Dedifferentiated amniotic fluid mesenchymal stem cell (primary cell): ENCODE measurements at regions not wholly inside any gene's neighbourhood (a gene's known extent, or its start where the extent isn't known, plus 50 kb on each side); places are given as distances from the start of the nearest gene placed in this dataset.

Source experiments
- DNase-seq: peaks from one replicate; pipeline ENCODE4 v3.0.0-alpha.2; 2016; ENCODE audit errors: extremely low spot score

DNA sequence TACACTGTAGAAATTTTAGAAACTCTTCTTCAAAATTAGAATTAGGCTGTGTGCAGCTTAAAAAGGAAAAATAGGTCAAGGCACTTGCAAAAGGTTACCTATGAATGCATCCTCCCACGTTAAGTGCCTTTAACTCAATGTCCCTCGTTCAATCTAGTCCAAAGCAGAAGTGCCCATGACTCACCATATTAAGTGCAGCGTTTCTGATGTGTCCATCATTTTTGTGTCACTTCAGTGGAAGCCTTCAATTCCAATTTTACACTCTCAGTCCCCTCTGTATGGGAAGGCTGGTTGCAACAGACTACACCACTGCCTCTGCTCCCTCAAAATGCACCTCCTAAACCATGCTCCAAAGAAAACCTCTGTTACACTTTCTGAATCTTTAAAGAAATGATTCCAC is 53.4 kb downstream of the FOXB1 start:
- DNase-seq, result no peak

DNA sequence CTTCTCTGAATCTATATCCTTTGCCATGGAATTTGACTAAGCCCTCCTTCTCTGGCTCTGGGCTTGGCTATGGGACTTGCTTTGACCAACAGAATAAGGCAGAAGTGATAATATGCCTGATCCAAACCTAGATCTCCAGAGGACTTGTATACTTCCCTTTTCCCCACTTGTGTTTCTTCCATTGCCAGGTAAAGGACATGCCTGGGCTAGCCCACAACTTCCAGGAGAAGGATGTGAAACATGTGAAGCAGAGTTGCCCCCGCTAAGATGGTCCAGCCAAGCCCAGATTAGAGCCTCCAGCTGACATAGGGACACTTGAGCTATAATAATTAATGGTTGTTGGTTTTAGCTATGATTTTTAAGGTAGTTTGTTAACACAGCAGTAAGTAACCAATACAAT is 55.1 kb downstream of the FOXB1 start:
- DNase-seq, result no peak

DNA sequence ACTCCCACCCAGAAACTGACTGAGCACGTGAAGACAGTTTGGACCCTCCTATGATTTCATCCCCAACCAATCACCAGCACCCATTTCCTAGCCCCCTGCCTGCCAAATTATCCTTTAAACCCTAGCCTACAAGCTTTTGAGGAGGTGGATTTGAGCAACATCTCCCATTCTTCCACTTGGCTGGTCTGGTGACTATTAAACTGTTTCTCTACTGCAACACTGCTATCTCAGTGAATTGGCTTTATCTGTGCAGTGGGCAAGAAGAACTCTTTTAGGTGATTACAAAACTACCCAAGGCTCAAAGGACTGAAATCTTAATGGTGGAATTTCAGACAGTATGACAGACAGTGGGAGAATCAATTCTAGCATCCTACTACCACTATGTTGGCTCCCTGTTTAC is 57.6 kb downstream of the FOXB1 start:
- DNase-seq, result no peak

DNA sequence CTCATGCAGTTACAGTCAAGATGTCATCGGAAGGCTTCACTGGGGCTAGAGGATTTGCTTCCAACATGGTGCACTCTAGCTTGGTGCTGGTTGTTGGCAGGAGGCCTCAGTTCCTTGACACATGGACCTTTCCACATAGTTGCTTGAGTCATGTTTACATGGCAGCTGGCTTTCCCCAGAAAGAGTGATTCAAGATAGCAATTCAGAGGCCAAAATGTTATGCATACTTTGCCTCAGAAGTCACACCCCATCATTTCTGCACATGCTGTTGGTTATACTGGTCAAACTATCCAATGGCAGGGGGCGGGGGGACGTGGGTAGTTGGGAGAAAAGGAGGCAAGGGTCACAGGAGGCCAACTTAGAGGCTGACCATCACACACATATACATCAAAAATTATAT is 58.7 kb downstream of the FOXB1 start:
- DNase-seq, result no peak

DNA sequence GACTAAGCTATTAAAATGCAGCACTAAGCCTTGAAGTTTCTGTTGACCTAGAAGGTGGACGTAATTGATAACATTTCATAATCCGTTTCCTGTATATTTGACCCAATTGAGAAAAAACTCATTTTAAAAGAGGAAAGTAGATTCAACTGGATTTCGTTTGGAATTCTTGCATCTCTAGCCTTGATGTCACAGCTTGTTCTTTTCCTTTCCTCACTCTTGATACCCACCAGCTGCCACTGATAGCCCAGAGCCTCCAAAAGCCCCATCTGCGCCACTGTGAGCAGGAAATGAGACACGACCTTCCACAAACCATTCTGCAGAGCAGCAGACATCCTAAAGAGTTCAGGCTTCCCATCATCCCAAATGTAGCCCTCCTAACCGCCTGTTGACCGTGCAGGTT is 61.8 kb downstream of the FOXB1 start:
- no peak for DNase-seq

DNA sequence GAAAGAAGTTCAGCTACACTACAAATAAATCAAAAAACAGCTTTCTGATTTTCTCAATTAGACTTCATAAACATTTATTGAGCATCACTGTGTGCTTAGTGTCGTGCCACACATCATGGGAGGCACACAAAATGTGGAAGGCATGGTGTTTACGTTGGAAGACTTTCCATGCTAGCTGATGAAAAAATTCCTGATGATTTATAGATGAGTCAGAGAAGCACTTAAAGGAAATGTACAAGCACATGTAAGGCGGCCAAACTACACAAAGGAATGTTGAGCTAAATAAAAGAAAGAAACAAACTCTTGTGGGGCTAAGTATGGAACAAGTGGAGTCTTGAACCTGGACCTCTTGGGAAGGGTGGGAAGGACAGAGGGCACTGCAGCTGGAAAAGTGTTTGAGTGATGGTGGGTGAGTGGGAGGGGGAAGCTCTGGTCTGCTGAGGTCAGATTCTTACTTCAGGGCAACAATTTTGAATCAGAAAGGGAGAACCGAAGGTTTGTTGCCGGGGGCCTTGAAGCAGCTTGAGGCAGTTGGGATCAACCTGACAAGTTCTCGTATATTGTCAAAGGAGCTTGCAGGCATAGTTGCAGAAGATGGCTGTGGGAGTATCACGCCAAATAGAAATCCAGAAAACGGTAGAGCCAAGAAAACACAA is 66.9 kb downstream of the FOXB1 start:
- DNase-seq, result peak; percentile 81

DNA sequence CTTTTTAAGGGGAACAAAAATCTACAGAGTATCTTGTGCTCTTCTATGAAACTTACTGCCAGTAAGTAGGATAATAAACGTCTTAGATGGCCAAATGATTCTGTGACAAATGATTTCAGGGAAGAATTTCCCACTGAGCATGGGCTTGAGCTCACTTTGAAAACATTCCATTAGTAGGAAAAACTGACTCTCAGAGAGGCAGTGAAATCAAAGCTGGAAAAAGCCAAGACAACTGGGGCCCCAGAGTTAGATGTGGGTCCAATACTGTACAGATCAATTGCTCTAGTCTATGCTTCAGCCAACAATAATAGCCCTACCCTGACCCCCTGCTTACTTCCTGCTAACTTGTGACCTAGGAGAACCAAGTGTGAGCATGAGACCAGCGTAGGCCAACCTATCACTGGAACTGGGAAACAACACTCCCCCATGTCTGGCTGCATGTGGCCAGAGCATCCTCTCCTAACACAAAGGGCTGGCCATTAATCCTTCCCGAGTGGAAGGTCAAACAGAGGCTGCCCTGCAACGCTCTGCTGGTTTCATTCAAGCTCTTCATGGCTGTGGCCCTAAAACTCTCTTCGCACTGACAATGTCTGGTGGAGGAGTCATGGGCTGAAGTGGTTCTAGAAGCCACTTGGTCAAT is 68.8 kb downstream of the FOXB1 start:
- DNase-seq, result no peak

DNA sequence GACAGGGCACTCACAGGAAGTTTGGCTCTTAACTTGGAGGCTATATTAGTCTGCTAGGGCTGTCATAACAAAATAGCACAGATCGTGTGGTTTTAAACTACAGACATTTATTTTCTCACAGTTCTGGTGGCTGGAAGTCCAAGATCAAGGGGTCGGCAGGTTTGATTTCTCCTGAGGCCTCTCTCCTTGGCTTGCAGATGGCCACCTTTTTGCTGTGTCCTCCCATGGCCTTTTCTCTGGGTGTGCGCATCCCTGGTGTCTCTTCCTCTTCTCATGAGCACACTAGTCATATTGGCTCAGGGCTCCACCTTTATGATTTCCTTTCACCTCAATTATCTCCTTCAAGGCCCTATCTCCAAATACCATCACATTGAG is 69.3 kb downstream of the FOXB1 start:
- no peak for DNase-seq

DNA sequence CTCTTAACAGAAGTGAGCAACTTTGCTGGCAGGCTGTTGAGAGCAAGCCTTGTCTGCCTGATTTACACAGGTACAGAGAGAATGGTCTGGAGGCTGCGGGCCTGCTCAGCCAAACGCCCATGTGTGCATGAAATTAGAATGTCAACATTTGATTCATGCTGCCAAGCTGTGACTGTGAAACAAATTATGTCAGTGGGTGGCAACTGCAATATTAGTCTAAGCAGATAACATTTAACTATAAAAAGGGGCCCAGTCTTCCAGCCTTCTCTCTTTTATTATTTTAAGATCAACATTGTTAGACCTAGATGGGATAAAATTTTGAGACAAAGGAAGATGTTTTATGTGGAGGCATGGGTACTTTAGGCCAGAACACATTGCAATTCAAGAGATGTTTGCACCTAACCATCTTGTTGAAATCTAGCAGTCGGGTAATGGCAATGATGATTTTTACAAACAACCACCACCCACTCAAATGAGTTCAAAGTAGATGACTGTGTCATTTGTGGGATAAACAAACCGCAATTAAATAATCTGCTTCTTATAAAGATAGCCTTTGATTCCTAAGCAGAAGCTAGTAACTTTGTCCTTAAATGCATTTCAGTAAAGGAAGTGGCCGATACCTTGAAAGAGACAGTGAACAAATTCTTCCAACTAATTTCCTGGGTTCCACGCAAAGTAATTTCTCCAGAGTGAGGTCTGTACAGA is 70.2 kb downstream of the FOXB1 start:
- DNase-seq, result no peak

DNA sequence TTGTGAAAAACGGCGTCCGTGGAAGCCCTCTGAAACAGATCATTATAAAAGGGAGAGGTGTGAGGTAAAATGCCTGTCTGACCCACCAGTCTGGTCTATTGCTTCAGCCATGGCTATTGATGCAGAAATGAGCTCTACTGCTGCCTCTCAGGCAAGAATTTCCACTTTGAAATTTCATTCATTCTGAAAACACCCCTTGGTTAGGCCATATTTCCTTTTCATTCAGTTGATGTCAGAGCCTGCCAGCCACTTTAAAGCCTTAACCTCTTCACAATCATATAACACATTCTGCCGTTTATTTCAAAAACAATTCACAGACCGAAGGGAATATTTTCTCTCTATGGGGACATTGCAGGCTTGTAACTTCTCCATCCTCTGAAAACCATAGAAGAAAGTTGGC is 71.9 kb downstream of the FOXB1 start:
- DNase-seq, result no peak

DNA sequence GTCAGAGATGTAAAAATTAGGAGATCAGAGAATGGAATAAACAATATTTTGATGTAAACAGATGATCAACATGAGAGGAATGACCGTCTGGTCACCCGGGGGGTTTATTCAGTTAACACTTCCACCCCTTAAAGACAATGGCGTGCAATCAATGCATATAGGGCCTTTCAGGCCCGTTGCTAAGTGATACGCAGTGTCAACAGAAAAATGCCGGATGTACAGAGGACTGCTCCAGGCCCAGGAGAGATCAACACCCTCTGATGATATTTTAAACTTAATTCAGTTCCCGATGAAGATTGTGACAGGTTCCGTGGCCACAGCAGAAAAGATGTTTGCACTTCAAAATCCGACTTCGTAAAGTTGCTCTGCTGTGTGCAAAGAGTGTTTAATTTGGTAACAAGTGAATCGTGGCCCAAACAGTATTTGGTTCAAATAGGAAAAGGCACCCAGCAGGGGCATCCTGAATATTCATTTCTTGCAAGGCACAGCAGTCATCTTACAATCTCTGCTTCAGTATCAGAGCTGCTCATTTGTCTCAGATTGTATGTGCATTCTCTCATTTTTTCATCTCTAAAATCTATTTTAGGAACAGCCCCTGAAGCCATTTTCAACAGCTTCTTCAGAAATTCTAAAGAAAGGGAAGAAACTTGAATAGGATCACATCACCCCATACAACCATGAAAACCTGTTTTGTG is 72.6 kb downstream of the FOXB1 start:
- DNase-seq, result no peak

DNA sequence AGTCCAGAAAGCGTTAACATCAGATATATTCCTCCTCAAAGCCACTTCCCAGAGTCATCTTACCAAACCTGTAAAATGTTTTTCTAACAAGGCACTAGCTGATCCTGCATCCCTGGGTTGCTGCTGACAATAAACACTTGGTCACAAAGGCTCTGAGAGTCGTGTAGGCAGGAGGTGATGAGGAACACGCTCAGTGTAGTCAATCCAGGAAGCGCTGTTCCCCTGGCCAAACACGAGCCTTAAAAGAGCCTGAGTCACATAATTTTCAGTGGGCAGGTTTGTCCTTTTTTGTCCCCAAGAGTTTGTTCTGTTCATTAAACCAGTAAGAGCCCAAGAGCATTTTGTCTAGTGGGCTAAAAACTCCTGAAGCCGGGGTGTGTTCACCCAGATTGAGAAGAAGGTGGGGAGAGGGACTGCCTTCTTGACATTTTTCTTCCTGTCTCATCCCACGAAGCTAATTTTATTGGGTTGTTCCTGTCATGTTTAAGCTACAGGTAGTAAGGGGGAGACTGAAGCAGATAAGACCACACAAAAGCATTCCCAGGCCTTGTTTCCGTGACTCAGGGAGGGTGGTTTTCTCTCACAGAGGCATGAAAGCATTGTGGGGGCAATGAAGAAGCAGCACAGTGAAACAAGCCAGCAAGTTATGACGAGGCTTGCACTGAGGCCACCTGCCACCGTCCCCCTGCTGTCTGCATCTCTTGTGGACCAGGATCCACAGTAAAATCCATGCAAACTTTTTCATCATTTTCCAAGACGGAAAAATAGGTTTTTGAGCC is 73.7 kb downstream of the FOXB1 start:
- no peak for DNase-seq

DNA sequence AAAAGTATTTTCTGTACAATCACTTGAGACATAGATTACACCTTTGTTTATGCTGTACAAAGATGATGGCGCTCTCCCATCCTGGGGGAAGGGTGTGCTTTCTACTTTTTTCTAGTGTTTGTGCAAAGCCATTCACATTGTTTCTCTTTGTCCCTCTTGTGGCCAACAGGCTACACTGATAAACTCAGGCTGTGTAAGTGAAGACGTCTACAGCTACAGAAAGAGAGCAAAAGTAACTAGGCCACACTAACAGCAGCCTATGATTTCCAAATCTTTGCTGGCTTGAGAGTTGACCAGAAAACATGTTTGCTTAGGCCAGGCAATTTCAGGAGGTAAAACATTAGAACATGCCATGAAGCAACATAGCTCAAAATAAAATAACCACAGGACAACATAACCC is 75.1 kb downstream of the FOXB1 start:
- no peak for DNase-seq

DNA sequence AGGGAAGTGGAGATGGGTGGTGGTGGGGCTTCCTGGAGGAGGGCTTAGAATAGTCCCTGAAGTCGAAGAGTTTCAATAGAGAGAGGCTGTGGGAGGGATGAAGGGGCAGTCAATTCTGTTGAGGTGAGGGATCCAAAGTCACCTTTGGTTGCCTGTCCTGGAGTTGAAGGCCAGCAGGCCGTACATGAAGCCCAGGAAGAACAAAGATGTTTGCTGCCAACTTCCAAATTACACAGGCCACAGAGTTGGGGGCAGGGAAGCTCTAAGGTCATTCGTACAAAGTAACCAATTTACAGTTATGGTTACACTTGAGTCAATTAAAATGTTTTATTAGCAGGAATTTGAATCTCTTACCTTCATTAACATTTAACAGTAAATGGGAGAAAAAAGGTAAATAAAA is 77.9 kb downstream of the FOXB1 start:
- no peak for DNase-seq

DNA sequence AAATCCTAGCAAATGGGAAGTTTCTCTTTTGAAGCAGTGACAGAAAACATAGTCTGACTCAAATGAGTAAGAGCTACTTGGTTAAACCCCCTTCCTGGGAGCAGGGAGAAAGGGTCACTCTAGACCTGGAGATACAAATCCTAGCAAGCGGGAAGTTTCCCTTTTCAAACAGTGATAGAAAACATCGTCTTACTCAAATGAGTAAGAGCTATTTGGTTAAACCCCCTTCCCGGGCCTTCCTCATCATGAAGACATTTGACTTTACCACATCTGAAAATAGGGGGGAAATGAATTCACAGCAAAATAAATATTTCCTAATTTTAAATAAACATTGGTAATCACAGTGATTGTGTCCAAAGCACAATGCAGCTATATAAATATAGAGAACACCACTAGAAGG is 79.2 kb downstream of the FOXB1 start:
- no peak for DNase-seq

DNA sequence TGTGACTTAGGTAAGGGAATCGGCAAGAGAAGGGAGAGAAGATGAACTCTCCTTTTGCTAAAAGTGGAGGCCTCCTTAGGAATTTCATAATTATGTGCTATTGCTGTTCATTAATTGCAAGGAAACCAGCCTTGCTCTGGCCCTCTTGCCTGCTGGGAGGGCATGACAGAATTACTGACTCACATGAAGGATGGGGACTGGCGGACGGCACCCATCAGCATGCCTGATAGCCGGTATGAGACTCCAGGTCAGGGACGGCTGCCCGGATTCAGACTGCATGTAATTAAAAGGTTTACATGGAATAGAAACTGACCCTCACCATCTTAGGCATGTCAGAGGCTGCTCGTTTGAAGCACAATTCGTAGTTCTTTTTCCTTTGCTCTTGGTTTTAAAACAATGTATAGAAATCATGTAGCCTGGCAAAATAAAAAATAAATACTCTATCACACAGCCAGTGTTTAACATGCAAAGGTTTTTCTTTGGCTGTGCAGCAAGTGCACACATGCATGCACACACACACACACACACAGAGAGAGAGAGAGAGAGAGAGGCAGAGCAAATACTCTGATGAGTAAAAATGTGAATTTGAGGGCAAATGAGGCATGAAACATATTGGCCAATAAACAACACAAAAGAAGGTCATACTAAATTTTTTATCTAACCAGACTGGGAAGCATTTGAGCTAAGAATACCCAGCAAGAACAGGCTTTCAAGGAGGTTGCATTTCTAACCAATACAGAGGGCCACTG is 82.7 kb downstream of the FOXB1 start:
- no peak for DNase-seq

DNA sequence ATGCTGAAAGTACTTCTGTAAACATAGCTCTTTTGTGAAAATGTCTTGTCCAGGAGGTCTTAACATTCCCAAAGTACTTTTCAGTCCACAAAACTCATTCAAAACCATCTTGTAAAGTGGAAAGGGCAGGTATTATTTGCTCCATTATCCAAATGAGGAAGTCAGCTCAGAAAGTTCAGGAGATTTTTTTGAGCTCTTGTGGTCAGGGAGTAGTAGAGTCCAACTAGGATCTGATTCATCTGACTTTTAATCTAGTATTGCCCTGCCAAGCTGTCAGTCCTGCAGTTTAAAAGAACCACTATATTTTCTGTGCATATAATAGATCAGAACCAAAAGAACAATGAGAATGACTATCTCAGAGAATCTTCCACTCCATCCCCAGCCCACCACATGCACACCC is 83.5 kb downstream of the FOXB1 start:
- DNase-seq, result no peak

DNA sequence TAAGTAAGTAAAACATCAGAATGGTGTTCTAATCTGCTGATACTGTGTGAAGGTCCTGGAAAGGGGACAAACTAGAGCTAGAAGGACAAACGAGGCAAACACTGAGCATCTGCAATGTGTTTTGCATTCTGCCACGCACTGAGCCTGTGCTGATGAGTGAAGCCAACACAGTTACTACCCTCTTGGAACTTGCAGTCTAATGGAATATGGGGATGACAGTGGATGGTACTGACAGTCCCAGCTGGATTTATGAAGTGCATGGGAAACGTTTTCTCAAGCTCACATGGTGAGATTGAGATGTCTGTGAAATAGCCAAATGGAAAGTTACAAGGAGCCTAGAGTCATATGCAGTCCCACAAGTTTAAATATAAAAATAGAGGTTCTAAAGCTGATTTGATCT is 86.6 kb downstream of the FOXB1 start:
- no peak for DNase-seq

DNA sequence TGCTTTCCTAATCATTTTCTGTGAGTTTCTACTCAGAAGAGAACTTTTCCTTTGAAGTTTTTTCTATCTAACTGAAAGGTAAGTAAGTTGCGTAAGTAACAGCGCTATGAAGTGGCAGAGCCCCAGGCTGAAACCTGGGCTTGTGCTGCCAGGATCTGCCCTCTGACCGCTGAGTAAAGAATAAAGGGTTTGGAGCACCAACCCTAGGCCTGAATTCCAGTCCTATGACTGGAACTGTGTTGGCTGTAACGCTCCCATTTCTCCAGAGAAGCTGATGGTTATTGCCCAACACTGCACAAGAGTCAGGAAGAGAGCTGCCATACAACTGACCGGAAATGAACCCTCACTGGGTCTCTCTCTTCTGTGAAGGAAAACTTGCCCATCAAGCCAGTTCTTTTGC is 87.0 kb downstream of the FOXB1 start:
- DNase-seq, result peak; percentile 68

DNA sequence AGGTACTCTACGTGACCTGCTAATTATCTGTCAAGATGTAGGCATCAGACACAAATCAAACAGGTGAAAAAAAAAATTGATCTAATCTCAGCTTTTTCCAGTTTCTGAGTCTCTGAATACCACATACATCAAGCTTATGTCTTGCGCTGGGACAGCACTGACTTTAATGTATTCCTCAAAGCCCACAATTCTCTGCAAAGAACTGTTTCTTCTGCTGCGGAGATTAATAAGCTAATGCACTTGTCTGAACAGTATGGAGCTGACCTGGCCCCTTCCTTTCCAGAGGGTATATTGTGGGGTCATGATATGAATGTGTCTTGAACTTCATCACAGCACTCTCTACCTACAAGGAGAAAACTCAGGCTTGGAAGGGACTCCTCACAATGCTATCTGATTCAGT is 87.8 kb downstream of the FOXB1 start:
- no peak for DNase-seq
